Gastroesophageal sphincter (tissue), 4 donors: ENCODE measurements at regions not wholly inside any gene's neighbourhood (a gene's known extent, or its start where the extent isn't known, plus 50 kb on each side); places are given as distances from the start of the nearest gene placed in this dataset.

Experiments used
- ATAC-seq: fragments of 150-250 bp; one replicate; pipeline ENCODE4 v1.9.1; 2016; ENCODE audit warnings: mild to moderate bottlenecking, moderate library complexity
- H3K27ac ChIP-seq, 4 donors: fragments of 200-600 bp; sonication (generic) in 3 of 4; 1 replicate in 3 of 4; 2 replicates in 1 of 4; pipeline ENCODE4 v1.5.1; 2016 to 2019
- H3K27me3 ChIP-seq: fragments of 200-600 bp; sonication (generic); one replicate; pipeline ENCODE4 v1.5.1; 2019
- H3K36me3 ChIP-seq, 2 donors: fragments of 200-600 bp; sonication (generic); one replicate each; pipeline ENCODE4 v1.5.1; 2019; ENCODE audit warnings: control low read depth in 1 of 2
- H3K4me1 ChIP-seq, 3 donors: fragments of 200-600 bp; sonication (generic); 1 replicate in 2 of 3; 2 replicates in 1 of 3; pipeline ENCODE4 v1.5.1; 2016 to 2019; ENCODE audit warnings: control low read depth in 2 of 3
- H3K4me3 ChIP-seq, 2 donors: fragments of 200-600 bp; sonication (generic); one replicate each; pipeline ENCODE4 v1.5.1; 2019; ENCODE audit warnings: mild to moderate bottlenecking in 1 of 2, moderate library complexity in 1 of 2
- H3K9me3 ChIP-seq, 3 donors: fragments of 200-600 bp; sonication (generic); one replicate each; pipeline ENCODE4 v1.5.1; 2017 to 2019; ENCODE audit warnings: control low read depth in 2 of 3
- EP300 ChIP-seq: sonication (generic); formaldehyde crosslinking; IDR thresholded peaks from one replicate; pipeline ENCODE4 v1.6.1; 2017; ENCODE audit warnings: antibody characterized with exemption, mild to moderate bottlenecking
- POLR2A ChIP-seq, 2 donors: fragments of 450-650 bp; IDR thresholded peaks; one replicate each; pipeline ENCODE4 v1.6.1; 2017; ENCODE audit warnings: antibody characterized with exemption in 2 of 2, mild to moderate bottlenecking in 2 of 2, moderate library complexity in 1 of 2
- POLR2AphosphoS5 ChIP-seq: sonication (generic); formaldehyde crosslinking; IDR thresholded peaks from one replicate; pipeline ENCODE4 v1.6.1; 2017; ENCODE audit warnings: antibody characterized with exemption
- WGBS, 2 donors: methylation state at CpG; one replicate each; pipeline ENCODE4 v1.1.5; 2018; ENCODE audit warnings: low coverage in 1 of 2; 5-methylcytosine and 5-hydroxymethylcytosine counted together
- TF ChIP-seq, protein P1 (sequence below), 4 experiments: fragments of 200-600 bp in 2 of 4; fragments of 450-650 bp in 2 of 4; sonication (generic) in 1 of 4; IDR thresholded peaks; one replicate each; pipeline ENCODE4 v1.5.1; 2017 to 2019; ENCODE audit warnings: antibody characterized with exemption in 4 of 4, mild to moderate bottlenecking in 2 of 4, moderate library complexity in 2 of 4

DNA sequence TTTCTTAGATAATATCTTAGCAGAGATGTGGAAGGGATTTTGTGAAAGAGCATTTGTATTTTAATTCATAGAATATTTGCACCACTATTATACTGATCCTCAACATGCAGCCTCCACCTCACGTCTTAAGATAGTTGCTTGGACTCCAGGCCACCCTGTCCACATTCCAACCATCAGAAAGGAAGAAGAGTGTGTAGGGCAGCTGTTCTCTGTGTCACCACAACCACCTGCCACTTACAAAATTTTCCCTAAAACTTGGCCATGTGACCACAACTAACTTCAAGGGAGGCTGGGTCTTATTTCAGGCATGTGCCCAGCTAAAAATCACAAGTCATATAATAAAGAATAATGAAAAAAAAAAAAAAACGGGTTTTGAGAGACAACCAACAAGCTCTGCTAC lies 528.1 kb downstream of the RAB28 start:
- Histone ChIP-seq H3K9me3 (no peaks in the 10 kb centered on the region), H3K36me3 (no peaks in the 10 kb centered on the region), H3K27me3 (no peaks in the 10 kb centered on the region), H3K27ac (no peak overlapping the region), H3K4me3 (no peak overlapping the region), H3K4me1 (no peaks in the 10 kb centered on the region)
- no peak for ATAC-seq
- TF ChIP-seq, protein P1, sequence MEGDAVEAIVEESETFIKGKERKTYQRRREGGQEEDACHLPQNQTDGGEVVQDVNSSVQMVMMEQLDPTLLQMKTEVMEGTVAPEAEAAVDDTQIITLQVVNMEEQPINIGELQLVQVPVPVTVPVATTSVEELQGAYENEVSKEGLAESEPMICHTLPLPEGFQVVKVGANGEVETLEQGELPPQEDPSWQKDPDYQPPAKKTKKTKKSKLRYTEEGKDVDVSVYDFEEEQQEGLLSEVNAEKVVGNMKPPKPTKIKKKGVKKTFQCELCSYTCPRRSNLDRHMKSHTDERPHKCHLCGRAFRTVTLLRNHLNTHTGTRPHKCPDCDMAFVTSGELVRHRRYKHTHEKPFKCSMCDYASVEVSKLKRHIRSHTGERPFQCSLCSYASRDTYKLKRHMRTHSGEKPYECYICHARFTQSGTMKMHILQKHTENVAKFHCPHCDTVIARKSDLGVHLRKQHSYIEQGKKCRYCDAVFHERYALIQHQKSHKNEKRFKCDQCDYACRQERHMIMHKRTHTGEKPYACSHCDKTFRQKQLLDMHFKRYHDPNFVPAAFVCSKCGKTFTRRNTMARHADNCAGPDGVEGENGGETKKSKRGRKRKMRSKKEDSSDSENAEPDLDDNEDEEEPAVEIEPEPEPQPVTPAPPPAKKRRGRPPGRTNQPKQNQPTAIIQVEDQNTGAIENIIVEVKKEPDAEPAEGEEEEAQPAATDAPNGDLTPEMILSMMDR (IDR thresholded peaks at IDR 0.05) = no peak
- TF ChIP-seq EP300 (no peak), POLR2A (IDR thresholded peaks at IDR 0.05) (no peak)
- WGBS, 2 donors = 81 to 94% methylated on average over 2 of the region's 2 CpGs

DNA sequence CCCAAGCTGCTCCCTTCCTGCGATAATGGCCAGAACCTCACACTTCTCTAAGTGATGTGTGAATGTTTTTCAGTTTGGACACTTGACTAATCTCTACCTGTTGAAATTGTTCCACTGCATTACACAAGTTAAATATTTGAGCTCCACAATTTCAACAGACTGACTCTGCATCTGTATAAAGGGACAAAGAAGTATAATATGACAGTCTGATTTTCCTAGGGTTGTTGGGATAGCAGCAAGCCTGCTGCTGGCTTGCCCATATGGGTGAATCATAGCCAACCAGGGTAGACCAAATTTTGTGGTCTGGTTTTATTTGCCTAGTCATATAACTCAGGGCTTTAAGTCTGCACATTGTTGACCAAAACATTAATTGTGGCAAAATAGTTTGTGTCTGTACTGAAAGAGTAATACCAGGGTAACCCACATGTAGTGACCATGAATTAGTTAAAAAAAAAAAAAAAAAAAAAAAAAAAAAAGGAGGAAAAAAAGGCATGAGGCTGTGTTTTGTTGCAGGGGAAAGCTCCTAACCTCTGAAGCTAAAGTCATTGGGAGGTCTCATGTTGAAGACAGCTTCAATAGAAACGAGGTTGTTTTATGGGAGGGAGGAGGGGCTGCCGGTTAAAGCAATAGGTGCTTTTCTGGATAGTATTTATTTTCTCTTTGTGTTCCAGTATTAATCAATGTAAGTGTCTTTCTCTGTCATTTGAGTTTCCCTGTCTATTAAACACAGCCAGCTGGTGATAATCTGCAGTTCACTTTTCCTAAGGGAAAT lies 534.2 kb downstream of the RAB28 start:
- Histone ChIP-seq H3K9me3 (no peaks in the 10 kb centered on the region), H3K27ac (no peak overlapping the region), H3K36me3 (no peaks in the 10 kb centered on the region), H3K27me3 (no peaks in the 10 kb centered on the region), H3K4me3 (no peak overlapping the region), H3K4me1 (no peaks in the 10 kb centered on the region)
- WGBS, 2 donors = 32 to 46% methylated on average over 3 of the region's 3 CpGs
- no peak for ATAC-seq
- TF ChIP-seq EP300 (no peak), POLR2AphosphoS5 (no peak), POLR2A (IDR thresholded peaks at IDR 0.05) (no peak)
- TF ChIP-seq, protein P1 (IDR thresholded peaks at IDR 0.05) = no peak

DNA sequence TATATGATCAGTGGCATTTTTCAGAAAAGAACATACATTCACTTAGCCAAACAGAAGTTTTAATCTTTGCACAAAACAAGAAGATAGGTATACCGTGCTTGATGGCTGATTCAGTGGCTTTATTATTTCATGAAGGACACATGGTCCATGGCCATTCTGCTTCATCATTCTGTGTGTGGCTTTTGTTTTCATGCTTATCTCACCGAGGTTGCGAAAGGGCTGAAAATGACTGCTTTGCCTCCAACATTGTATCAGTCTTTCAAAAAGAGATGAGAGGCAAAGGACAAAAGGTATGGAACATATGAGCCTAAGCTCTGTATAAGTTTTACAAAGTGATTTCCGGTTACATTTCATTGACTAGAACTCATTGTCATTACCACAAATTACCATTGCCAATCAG lies 541.1 kb downstream of the RAB28 start:
- H3K36me3 ChIP-seq = no peaks in the 10 kb centered on the region
- H3K9me3 ChIP-seq = no peaks in the 10 kb centered on the region
- TF ChIP-seq POLR2AphosphoS5 = no peak
- TF ChIP-seq POLR2A (IDR thresholded peaks at IDR 0.05) = no peak
- H3K4me3 ChIP-seq = no peak overlapping the region
- H3K27me3 ChIP-seq = no peaks in the 10 kb centered on the region
- no peak for ATAC-seq
- H3K4me1 ChIP-seq = no peaks in the 10 kb centered on the region
- H3K27ac ChIP-seq = no peak overlapping the region
- WGBS, 2 donors = 79 to 100% methylated on average over 2 to 4 of the region's 4 CpGs

GRCh38 chr4:12933760-12934221 lies 550.3 kb downstream of the RAB28 start:
- no peak for ATAC-seq

DNA sequence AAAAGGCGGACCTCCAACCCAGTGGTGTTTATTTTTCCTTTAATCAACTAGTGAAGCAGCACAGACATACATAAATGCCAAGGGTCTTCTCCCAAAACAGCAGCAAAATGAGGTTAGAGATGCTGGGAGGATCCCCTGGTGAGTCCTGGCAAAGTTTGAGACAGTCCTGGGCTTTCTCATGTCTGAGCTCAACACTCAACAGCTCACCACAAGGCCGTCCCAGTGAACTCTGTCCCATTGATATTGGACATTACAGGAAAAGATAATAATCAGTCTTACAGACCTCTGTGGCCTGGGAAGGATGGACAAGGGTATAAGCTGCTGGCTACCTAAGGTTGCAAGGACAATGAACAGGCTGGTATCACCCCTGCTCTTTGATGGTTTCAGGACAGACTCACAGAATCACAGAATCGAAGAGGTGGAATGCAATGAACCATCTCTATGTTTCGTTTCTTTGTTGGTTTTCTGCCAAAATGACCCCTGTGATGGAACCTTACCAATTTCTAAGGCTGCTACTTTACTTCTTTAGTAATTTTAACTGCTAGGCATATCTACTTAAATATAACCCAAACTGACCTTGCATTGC lies 551.8 kb downstream of the RAB28 start:
- Histone ChIP-seq H3K27me3 (no peaks in the 10 kb centered on the region), H3K27ac (no peak overlapping the region), H3K4me1 (peaks cover 0 to 7% (median 0%) of the 10 kb centered on the region in 3 donors), H3K9me3 (peaks cover 0 to 6% (median 0%) of the 10 kb centered on the region in 3 donors), H3K36me3 (no peaks in the 10 kb centered on the region), H3K4me3 (no peak overlapping the region)
- no peak for ATAC-seq
- WGBS, 2 donors = 30 to 61% methylated on average over 3 to 4 of the region's 4 CpGs
- TF ChIP-seq, protein P1 (IDR thresholded peaks at IDR 0.05) = no peak
- TF ChIP-seq POLR2AphosphoS5 = no peak
- TF ChIP-seq POLR2A (IDR thresholded peaks at IDR 0.05) = no peak
- no peak for TF ChIP-seq EP300

More at GRCh38 chr4:12933760-12934221, 550.3 kb downstream of the RAB28 start:
- H3K4me3 ChIP-seq = no peak overlapping the region
- H3K27me3 ChIP-seq = no peaks in the 10 kb centered on the region
- H3K9me3 ChIP-seq = peaks cover 0 to 6% (median 0%) of the 10 kb centered on the region in 3 donors
- TF ChIP-seq, protein P1 (IDR thresholded peaks at IDR 0.05) = no peak
- TF ChIP-seq POLR2A (IDR thresholded peaks at IDR 0.05) = no peak
- no peak for TF ChIP-seq EP300
- TF ChIP-seq POLR2AphosphoS5 = no peak
- H3K36me3 ChIP-seq = no peaks in the 10 kb centered on the region
- H3K4me1 ChIP-seq = peaks cover 0 to 7% (median 0%) of the 10 kb centered on the region in 3 donors
- no peak overlapping the region for H3K27ac ChIP-seq
